AG08396 (cell line): ENCODE measurements at regions not wholly inside any gene's neighbourhood (a gene's known extent, or its start where the extent isn't known, plus 50 kb on each side); places are given as distances from the start of the nearest gene placed in this dataset.

Experiments
- DNase-seq: peaks from one replicate; pipeline ENCODE4 v3.0.0; 2012; ENCODE audit warnings: low spot score, mixed read lengths

DNA sequence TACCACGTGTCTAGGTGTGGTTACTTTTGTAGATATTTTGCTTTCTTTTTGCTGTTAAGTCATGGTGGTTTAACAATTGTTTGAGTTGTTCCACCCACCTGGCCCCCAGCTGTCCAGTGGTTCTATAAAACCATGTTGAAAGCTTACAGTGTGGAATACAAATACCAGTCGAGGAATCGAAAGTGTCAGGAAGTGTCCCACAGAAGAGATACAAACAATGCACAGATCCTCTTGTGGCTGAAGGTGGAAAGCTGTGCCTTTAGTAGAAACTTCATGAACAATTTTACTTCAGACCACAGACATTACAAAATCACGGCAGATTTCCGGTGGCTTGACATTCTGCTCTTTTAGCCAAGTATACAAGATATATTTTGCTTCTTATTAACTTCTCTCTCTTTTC, 782.4 kb upstream of the SOX9 start:
- no peak for DNase-seq

DNA sequence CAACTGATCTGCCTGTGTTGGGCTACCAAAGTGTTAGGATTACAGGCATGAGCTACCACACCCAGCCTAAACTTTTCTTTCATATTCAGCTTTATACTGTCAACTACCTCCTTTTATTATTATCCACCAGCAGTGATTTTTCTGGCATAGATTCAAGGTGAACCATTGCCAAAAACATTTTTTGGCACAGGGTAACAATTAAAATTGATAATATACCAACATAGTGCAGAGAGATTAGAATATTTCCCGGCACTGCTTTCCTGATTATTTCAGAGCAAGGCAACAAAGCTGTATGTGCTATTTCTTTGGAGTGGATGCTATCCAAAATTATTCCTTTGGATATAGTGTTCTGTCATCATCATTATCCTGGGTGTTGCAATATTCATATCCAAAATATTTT, 781.6 kb upstream of the SOX9 start:
- DNase-seq: no peak

DNA sequence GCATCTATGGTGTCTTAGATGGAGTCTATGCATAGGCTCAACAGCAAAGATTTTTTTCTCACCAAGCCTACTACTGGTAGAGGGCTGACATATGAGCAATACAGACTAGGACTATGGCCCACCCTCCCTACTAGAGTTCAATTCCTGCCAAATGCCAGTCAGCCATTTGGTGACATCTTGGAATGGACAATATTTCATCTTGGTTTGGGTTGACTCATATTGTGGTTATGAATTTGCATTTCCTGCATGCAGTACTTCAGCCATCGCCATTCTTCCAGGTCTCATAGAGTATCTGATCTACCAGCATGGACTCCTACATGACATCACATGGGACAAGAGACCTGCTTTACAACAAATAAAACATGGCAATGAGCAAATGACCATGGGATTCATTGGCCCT, 778.1 kb upstream of the SOX9 start:
- DNase-seq: no peak

DNA sequence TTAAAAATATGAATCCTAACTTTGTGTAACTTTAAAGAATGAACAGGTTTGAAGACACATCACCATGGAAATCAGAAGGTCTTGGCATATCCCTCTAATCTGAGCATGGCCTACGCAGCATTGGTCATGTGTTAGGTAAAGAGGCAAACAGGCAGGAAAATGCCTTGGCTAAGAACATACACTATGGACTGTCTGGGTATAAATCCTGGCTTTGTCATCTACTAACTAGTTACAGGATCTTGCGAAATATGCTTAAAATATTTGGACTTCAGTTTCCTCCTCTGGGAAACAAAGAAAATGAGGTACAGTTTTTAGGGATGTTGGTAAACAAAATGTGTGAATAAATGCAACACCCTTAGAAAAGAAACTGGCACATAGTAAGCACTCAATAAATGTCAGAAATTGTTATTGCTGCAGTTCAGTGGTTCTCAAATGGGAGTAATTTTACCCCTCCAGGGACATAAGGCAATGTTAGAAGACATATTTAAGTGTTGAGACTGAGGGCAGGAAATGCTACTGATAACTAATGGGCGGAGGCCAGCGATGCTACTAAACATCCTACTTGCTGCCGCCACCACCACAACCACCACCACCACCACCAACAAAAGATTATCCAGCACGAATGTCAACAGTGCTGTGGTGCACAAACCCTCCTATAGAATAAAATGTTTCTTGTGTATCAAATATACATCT, 770.8 kb upstream of the SOX9 start:
- no peak for DNase-seq

DNA sequence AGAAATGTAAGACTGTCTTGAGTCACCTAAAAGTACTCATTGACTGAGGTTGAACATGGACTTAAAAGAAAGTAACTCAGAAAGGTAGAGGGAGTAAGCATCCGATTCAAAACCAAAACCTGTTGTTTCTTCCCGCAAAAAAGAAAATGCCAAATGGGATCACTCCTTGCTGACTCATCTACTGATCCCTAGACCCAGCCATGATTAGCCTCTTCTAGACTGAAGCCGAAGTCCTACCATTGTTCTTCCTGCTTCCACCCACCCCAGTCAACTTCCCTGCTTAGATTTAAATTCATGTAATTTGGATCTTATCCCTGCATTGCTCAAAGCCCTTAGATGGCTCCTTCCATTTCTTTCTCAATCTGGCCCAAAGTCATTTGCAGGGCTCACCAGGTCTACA, 760.5 kb upstream of the SOX9 start:
- no peak for DNase-seq

DNA sequence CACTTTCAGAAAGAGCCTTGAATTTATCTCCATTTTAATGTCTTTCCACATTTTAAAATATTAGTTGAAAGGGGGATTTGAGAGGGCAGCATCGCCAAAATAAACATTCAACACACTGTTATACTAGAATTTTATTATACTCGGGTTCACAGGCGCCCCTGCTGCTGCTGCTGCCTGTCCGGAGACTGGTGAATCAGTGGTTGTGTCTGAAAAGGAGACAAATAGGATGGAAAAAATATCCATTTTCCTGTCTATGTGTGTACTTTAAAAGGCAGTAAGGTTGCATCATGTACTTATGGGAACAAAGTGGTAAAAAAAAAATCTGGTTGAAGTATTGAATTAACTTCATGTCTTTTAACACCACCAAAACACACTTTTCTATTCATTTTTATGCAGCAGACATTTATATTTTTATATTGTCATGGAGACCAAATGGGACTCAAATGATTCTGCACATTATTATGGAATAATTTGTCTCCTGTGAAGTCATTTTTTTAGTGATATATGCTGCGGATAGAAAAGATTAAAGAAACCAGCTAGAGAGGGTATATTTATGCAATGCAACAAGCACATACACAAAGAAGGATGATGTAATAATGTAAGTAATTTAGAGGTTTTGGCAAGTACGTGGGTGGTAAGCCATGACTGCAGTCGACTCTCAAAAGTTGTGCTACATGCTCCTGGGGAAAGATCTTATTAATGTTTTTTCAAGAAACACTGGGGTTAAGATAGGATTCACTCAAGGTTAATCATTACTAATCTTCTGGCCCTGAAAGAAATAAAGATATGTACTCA, 759.0 kb upstream of the SOX9 start:
- no peak for DNase-seq

DNA sequence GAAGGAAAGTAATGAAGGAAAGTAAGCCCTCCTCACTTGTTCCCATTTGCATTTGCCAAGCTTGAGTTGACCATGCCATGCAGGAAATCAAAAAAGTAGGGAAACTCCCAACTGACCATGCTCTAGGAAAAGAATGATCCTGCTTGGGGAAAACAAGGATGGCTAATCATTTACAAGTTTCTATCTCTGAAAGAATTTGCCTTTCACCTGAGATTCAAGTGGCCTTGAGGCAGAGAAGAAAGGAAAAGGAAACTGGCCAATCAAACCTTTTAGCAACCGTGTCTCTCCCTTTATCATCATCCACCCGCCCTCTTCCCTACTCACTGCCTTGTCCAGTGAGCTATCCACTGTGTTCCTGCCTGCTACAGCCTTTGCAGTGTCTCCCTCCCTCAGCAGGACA, 757.2 kb upstream of the SOX9 start:
- no peak for DNase-seq

DNA sequence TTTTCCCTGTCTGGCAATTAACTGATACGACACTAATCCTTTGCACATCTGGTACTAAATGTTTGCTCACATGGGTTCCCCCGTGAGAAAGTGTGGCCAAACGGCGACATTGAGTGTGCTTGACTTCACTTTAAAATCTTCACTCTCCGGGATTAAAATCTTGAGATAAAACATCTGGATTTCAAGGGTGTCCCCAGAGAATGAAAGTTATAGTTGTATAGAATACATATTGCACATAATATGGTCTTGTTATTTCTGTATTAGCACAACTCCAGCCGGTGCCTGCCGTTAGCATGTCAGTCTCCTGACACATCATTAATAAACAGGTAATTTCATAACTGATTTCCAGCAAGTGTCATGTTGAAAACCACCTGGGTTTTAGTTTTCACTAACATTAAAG, 749.0 kb upstream of the SOX9 start:
- no peak for DNase-seq

DNA sequence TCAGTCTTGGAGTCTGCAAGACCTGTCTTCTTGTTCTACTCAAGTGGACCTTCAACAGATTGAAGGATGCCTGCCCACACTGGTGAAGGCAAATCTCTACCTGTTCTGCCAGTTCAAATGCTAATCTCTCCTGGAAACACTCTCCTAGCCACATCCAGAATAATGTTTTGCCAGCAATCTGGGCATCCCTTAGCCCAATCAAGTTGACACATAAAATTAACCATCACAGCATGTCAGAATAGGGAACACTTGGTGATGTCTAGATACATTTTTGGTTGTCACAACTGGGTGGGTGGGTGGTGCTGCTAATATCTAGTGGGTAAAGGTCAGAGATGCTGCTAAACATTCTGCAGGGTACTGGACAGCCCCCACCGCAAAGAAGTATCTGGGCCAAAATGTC, 744.9 kb upstream of the SOX9 start:
- no peak for DNase-seq

DNA sequence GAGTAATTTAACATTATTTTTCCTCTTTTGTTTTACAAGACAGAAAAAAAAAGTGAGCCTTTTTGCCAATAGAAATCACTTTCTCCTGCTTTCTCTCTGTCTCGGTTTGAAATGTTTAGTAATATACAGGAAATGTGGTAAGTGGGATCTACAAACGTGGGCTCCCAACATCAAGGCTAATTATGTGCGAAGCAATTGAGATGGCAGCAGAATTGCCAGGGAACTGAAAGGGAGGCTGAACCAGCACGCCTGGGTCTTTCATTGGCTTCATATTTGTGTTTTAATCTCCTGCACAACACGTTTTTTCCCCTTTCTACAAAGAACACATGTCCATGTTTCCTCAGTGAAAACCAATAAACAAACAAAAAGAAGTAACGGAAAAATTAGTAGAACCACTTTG, 743.9 kb upstream of the SOX9 start:
- no peak for DNase-seq

DNA sequence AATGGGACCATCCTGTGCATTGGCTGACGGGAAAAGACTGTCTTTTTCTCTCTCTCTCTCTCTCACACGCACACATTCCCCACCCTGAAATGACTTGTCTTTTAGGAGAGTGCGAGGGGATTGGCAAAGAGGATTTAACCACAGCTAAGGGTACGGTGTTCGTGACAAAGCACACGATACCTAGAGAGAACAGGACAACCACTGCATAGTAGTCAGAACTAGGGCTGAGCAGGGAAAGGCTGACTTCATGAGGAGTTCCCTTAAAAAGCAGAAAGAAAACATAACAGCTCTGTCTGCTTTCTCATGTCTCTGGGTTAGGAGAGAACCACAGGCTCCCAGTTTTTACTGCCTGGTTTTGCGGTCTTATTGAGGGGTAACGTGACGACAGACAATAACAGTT, 742.8 kb upstream of the SOX9 start:
- DNase-seq: no peak

DNA sequence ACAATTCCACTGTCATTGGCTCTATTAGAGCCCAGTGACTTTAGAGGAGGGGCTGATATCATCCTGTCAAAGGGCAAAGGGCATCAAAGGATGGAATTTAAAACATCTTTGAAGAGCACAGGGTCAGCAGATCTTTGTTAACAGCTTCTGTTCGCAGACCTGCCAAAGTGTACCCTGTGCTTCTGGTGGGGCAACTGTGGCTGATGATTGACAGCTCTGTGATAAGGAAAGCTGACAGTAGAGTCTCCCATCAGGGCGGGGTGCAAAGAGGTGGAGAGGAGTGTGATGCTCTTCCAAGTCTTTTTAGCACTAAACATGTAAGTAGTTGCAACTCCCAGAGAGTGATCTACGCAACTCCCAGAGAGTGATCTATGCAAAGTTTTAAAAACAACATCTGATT, 742.1 kb upstream of the SOX9 start:
- no peak for DNase-seq

DNA sequence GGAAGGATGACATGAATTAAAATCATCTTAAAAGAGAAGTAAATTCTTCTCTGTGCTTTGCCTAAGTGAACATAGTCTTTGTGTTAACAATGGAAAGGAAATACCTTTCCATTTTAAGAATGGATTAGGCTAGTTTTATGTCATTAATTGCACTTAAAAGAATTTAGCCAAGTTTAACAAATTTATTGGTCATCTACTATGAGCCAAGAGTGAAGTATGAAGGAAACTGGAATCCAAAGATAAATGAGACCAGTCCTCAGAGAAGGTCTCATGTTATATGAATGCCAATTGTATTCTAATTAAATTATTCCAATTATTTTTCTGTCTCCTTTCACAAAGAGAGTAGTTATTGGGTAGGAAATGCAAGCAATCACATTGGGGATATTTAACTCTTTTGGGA, 741.3 kb upstream of the SOX9 start:
- DNase-seq: no peak

DNA sequence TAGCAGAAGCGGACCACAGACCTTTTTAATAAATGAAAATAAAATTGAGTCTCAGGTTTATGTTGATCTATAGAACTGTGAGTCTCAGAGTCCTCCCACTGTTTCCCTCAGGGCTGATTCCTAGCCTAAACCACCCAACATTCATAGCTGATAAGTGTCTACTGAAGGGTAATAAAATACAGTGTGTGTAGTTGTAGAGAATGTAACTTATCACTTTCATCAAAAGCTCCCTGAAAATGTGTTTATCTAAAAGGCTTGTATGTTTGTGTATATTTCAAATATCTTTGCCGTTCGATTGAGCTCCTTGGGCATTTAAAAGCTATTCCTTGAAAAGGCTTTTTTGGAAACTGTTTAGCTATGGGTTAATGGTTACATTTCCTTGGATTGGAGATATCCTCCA, 740.3 kb upstream of the SOX9 start:
- DNase-seq: no peak

DNA sequence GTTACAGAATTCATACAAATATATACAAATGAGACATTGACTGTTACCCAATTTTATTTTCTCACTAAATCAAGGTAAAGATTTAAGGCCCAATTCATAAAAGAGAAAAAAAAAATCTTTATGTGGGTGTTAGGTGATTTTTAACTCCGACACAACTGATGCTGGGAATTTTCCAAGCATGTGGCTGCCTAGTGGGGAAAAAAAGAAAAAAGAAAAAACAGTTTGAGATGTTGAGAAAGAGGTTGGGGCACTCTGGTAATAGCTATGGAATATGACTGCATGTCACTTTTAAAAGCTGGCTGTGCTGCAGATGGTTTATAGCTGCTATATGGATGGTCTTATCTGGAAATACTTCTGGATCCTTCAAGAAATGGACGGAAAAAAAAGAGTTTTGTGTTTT, 739.9 kb upstream of the SOX9 start:
- no peak for DNase-seq

DNA sequence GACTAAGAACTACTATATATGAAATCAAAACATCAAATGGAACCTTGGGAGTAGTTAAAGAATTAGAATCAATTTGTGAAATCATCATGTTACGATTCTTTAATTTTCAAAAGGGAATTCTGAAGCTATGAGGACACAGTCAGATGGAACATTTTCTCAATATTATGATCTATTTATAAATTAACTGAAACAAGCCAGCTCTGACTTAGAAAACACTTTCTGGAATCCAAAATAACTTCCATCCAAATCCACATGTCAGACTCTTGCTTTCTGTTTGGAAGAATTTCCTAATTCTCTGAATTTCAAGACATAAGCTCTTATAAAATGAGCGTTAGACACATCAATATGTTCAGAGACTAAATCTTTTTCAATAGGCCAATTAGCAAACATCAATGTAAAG, 737.7 kb upstream of the SOX9 start:
- no peak for DNase-seq

DNA sequence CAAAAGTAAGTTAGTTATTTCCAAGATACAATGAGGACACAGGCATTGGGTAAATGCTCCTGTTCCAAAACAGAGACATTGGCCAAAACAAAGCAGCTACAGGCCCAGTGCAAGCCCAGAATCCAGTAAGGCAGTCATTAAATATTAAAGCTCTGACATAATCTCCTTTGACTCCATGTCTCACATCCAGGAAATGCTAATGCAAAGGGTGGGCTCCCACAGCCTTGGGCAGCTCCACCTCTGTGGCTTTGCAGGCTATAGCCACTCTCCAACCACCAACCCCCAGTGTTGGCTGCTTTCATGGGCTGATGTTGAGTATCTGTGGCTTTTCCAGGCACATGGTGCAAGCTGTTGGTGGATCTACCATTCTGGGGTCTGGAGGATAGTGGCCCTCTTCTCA, 733.4 kb upstream of the SOX9 start:
- no peak for DNase-seq

DNA sequence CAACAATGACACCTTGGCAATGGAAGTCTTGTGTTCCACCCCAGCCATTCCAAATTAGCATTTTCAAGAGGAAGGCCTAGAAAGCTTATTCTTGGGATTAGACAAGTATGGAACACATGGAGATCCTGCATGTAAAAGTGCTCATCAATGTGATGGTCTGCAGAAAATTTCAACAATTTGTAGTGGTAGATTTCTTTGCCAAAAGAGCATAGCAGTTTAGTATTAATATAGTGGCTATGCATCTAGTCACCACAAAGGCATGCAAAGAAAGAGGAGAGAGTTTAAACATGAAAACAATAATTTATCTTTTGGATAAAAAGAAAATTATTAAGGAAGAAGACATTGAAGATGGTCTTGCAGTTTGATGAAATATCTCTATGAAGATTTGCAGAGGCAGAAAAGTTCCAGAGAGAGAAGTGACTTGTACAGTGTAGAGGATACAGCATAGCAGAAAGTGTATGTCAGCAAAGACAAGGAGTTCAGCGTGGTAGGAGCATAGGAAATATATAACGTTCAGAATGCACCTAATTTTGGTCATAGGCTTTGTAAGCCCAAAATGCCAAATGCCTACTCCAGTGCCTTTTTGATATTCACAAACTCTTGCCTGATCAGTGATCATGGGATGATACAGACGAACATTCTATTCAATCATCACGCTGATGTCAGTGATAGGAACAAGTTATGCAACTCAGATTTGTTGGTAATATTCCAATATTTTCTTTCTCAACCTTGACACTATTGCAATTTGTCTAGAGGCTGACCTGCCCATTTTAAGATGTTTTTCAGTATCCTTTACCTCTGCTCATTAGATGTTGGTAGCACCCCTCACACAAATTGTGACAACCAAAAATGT, 727.9 kb upstream of the SOX9 start:
- no peak for DNase-seq

DNA sequence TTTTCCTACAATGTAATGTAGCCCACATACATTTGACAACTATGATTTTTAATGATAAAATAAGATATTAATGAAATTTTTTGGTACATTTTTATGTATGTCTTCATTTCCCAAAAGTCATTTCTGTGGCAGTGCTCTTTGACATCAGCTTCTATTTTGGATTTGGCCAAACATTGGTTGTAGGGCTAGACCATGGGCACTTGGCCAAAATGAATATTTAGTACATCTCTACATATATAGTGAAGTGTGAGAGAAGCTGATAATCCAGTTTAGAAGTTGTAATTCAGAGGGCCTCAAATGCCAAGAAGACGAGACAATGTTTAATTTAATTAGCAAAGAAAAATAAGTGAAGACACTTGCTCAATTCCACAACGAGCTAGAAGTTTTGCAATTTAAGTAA, 724.9 kb upstream of the SOX9 start:
- no peak for DNase-seq

DNA sequence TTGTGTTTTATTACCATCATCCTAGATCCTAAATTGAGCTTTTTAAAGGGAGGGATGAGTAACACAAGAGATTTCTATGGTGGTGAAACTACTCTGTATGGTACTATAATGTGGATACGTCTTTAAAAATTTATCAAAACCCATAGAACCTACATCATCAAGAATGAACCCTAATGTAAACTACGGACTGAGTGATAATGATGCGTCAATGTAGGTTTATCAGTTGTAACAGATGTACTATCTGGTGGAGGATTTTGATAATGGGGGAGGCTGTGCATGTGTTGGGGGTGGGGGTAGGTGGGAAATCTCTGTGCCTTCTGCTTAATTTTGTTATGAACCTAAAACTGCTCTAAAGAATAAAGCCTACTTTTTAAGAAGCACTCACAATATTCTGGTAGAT, 724.1 kb upstream of the SOX9 start:
- DNase-seq: no peak

DNA sequence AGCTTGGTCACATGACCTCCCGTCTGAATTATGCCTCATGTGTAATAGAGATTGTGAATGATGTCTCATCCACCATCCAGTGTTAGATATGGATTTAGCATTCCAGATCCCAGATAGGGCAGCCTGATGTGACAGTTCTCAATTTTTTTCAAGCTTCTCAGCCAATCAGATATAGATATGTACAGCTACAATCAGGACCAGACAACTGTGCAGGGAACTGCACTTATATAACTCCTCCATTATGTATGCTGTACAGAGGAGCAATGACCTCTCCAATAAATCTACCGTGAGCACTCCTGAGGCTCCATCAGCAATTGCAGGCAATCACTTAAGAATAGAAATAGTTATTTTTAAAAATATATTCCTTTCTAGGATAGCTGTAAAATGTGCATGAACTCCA, 722.8 kb upstream of the SOX9 start:
- no peak for DNase-seq

DNA sequence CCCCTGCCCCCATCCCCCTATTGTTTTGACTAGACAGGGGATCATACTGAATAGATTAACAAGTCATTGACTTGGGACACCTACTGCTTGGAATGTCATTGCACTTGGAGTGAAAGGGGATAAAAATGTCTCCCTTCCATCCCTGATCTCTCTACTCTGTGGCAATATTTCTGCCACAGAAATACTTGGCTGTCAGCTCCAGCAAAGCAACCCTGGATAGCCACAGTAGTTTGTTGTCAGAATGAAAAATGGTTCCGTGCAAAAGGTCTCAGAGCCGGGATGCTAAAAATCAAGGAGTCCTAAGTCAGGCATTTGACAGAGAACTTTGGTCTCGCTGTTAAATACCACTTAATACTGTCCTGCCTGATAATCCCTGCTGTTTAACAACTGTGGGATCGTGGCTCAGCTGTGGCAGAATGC, 722.0 kb upstream of the SOX9 start:
- DNase-seq: no peak

DNA sequence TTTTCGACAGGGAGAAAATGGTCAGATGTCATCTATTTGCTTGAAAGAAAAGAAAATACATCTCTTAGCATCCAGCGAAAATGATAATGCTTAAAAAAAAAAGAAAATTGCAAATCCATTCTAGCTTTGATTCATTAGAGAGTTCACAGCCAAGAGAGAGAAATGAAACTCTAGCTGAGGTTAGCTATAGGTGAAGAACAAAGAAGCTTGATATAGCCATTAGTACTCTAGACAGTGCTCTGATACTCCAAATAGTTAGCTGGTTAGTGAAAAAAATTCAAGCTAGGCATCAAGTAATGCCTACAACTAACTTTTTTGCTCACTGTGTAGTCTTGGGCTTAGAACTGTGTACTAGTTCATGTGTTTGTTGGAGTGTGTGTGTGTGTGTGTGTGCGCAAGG, 721.6 kb upstream of the SOX9 start:
- DNase-seq: no peak
